Neural cell (in vitro differentiated cells): ENCODE measurements at regions not wholly inside any gene's neighbourhood (a gene's known extent, or its start where the extent isn't known, plus 50 kb on each side); places are given as distances from the start of the nearest gene placed in this dataset.
"Not testable (repeated sequence)": the region's sequence is repeated elsewhere in the genome, so short reads cannot be mapped to it uniquely, and the experiment has no call there.

Source experiments
- H2AFZ ChIP-seq: fragments of 200-600, 300-800 bp; sonication (generic), shearing (Covaris generic); 2 replicates; pipeline ENCODE4 v1.6.0; 2014; ENCODE audit warnings: low read depth, mild to moderate bottlenecking, antibody characterized with exemption, low read length, moderate library complexity
- H3F3A ChIP-seq: fragments of 200-600 bp; shearing (Covaris generic); 2 replicates; pipeline ENCODE4 v1.6.1; 2016; ENCODE audit warnings: mild to moderate bottlenecking, moderate library complexity, mixed read lengths, antibody characterized with exemption, low read length; ENCODE audit not compliant: insufficient read depth, poor library complexity, severe bottlenecking
- H3K27ac ChIP-seq: fragments of 200-600, 300-800 bp; sonication (generic), shearing (Covaris generic); 2 replicates; pipeline ENCODE4 v1.5.1; 2014; ENCODE audit warnings: mild to moderate bottlenecking, low read length, moderate library complexity
- H3K27me3 ChIP-seq: fragments of 300-800, 200-600 bp; sonication (generic), shearing (Covaris generic); 2 replicates; pipeline ENCODE4 v1.6.0; 2014; ENCODE audit warnings: mild to moderate bottlenecking, low read depth, low read length, moderate library complexity; ENCODE audit not compliant: insufficient read depth
- H3K36me3 ChIP-seq: fragments of 300-800, 200-600 bp; sonication (generic), shearing (Covaris generic); 2 replicates; pipeline ENCODE4 v1.5.1; 2014; ENCODE audit warnings: mild to moderate bottlenecking, antibody characterized with exemption, low read length, moderate library complexity; ENCODE audit not compliant: insufficient read depth
- H3K4me2 ChIP-seq: fragments of 300-800, 200-600 bp; sonication (generic), shearing (Covaris generic); 2 replicates; pipeline ENCODE4 v1.6.0; 2014; ENCODE audit warnings: mild to moderate bottlenecking, low read length
- H3K4me3 ChIP-seq: fragments of 300-800, 200-600 bp; sonication (generic), shearing (Covaris generic); 2 replicates; pipeline ENCODE4 v1.5.1; 2014; ENCODE audit warnings: mild to moderate bottlenecking, low read length, moderate library complexity
- H3K79me2 ChIP-seq: fragments of 200-600 bp; shearing (Covaris generic); replicated peaks from 2 replicates; pipeline ENCODE4 v1.6.0; 2014; ENCODE audit warnings: mild to moderate bottlenecking, low read length, moderate library complexity; ENCODE audit not compliant: insufficient read depth
- H3K9ac ChIP-seq: fragments of 300-800, 200-600 bp; sonication (generic), shearing (Covaris generic); 2 replicates; pipeline ENCODE4 v1.6.1; 2016; ENCODE audit warnings: mild to moderate bottlenecking, low read length, mixed read lengths
- H3K9me2 ChIP-seq: fragments of 200-600 bp; shearing (Covaris generic); 2 replicates; pipeline ENCODE4 v1.6.1; 2016; ENCODE audit warnings: mild to moderate bottlenecking, low read length, mixed read lengths; ENCODE audit not compliant: insufficient read depth
- H3K9me3 ChIP-seq: fragments of 200-600, 300-800 bp; sonication (generic), shearing (Covaris generic); 2 replicates; pipeline ENCODE4 v1.6.1; 2016; ENCODE audit warnings: mild to moderate bottlenecking, mixed run types, low read length, moderate library complexity, mixed read lengths
- H4K20me1 ChIP-seq: fragments of 200-600 bp; shearing (Covaris generic); 2 replicates; pipeline ENCODE4 v1.6.1; 2016; ENCODE audit warnings: mild to moderate bottlenecking, mixed run types; ENCODE audit not compliant: insufficient read depth
- CTCF ChIP-seq: fragments of 450-650 bp; IDR thresholded peaks from 2 replicates; pipeline ENCODE4 v1.5.1; 2014; ENCODE audit warnings: antibody characterized with exemption, mild to moderate bottlenecking, moderate library complexity; ENCODE audit not compliant: poor library complexity, severe bottlenecking
- EP300 ChIP-seq: fragments of 450-650 bp; conservative IDR thresholded peaks from 2 replicates; pipeline ENCODE4 v1.6.1; 2014; ENCODE audit warnings: antibody characterized with exemption, mild to moderate bottlenecking, moderate library complexity; ENCODE audit not compliant: poor library complexity, severe bottlenecking
- EZH2 ChIP-seq: fragments of 200-600, 300-800 bp; shearing (Covaris generic), sonication (generic); IDR thresholded peaks from 2 replicates; pipeline ENCODE4 v1.6.1; 2014; ENCODE audit warnings: antibody characterized with exemption, low read length, borderline replicate concordance, mild to moderate bottlenecking; ENCODE audit not compliant: insufficient read depth, poor library complexity, severe bottlenecking
- MXI1 ChIP-seq: fragments of 450-650 bp; conservative IDR thresholded peaks from 2 replicates; pipeline ENCODE4 v1.6.1; 2014; ENCODE audit warnings: antibody characterized with exemption, mild to moderate bottlenecking; ENCODE audit not compliant: poor library complexity, severe bottlenecking
- POLR2AphosphoS5 ChIP-seq: IDR thresholded peaks from 2 replicates; pipeline ENCODE4 v1.6.1; 2012
- RAD21 ChIP-seq: fragments of 450-650 bp; conservative IDR thresholded peaks from 2 replicates; pipeline ENCODE4 v1.6.1; 2014; ENCODE audit warnings: antibody characterized with exemption, mild to moderate bottlenecking, moderate library complexity
- REST ChIP-seq: IDR thresholded peaks from 2 replicates; pipeline ENCODE4 v1.6.1; 2012; ENCODE audit warnings: borderline replicate concordance
- SMC3 ChIP-seq: fragments of 450-650 bp; conservative IDR thresholded peaks from 2 replicates; pipeline ENCODE4 v1.6.1; 2014; ENCODE audit warnings: antibody characterized with exemption, mild to moderate bottlenecking, moderate library complexity; ENCODE audit not compliant: poor library complexity
- TAF1 ChIP-seq: IDR thresholded peaks from 2 replicates; pipeline ENCODE4 v1.6.1; 2012; ENCODE audit warnings: low read depth

GRCh38 chr13:68895696-68896095 lies 1211.9 kb upstream of the ATXN8OS start:
- no peaks in the 10 kb centered on the region for H3K27me3 ChIP-seq
- H2AFZ ChIP-seq, result no peak overlapping the region
- no peak overlapping the region for H3K4me3 ChIP-seq

GRCh38 chr13:68893721-68894120 lies 1213.9 kb upstream of the ATXN8OS start:
- not testable (repeated sequence) for H3K4me2 ChIP-seq, H3K27ac ChIP-seq

More at GRCh38 chr13:68895696-68896095, 1211.9 kb upstream of the ATXN8OS start:
- Histone ChIP-seq H4K20me1 (no peaks in the 10 kb centered on the region), H3F3A (no peaks in the 10 kb centered on the region), H3K9ac (no peak overlapping the region), H3K9me3 (no peaks in the 10 kb centered on the region), H3K4me2 (no peak overlapping the region), H3K36me3 (no peaks in the 10 kb centered on the region), H3K79me2 (no peaks in the 10 kb centered on the region), H3K9me2 (no peaks in the 10 kb centered on the region), H3K27ac (no peak overlapping the region)
- TF ChIP-seq MXI1, result no peak
- no peak for TF ChIP-seq EP300
- no peak for TF ChIP-seq SMC3
- TF ChIP-seq REST, result no peak
- TF ChIP-seq RAD21, result no peak
- TF ChIP-seq CTCF, result no peak
- TF ChIP-seq EZH2, result no peak
- no peak for TF ChIP-seq TAF1
- no peak for TF ChIP-seq POLR2AphosphoS5

GRCh38 chr13:68892596-68892995 lies 1215.0 kb upstream of the ATXN8OS start:
- not testable (repeated sequence) for H3K36me3 ChIP-seq, H3K27me3 ChIP-seq, H3K9ac ChIP-seq, H3K9me2 ChIP-seq, H3K4me2 ChIP-seq, H3K4me3 ChIP-seq, H3K79me2 ChIP-seq, H3F3A ChIP-seq, H3K9me3 ChIP-seq, H4K20me1 ChIP-seq, H3K27ac ChIP-seq, H2AFZ ChIP-seq

More at GRCh38 chr13:68893721-68894120, 1213.9 kb upstream of the ATXN8OS start:
- H3K27me3 ChIP-seq, H3K9me3 ChIP-seq, H3K36me3 ChIP-seq, H3K9ac ChIP-seq, H2AFZ ChIP-seq, H3K79me2 ChIP-seq, H3F3A ChIP-seq, H4K20me1 ChIP-seq, H3K9me2 ChIP-seq, H3K4me3 ChIP-seq: not testable (repeated sequence)

- not testable (repeated sequence) for H3F3A ChIP-seq, H3K4me3 ChIP-seq, H3K9ac ChIP-seq, H3K4me2 ChIP-seq, H3K9me3 ChIP-seq, H3K27me3 ChIP-seq, H4K20me1 ChIP-seq, H3K27ac ChIP-seq, H2AFZ ChIP-seq, H3K79me2 ChIP-seq, H3K36me3 ChIP-seq, H3K9me2 ChIP-seq
These were observed 1217.5 kb upstream of the ATXN8OS start for GRCh38 chr13:68890101-68890500.
